NK-92 treated with Interleukin-12 subunit alpha and Interleukin-12 subunit beta, amount 100 ng/mL, for 24 hours (cell line): ENCODE measurements at regions not wholly inside any gene's neighbourhood (a gene's known extent, or its start where the extent isn't known, plus 50 kb on each side); places are given as distances from the start of the nearest gene placed in this dataset.

Experiments used
- DNase-seq: peaks from one replicate; lab custom pipeline; 2025; lab: John Stamatoyannopoulos, UW

DNA sequence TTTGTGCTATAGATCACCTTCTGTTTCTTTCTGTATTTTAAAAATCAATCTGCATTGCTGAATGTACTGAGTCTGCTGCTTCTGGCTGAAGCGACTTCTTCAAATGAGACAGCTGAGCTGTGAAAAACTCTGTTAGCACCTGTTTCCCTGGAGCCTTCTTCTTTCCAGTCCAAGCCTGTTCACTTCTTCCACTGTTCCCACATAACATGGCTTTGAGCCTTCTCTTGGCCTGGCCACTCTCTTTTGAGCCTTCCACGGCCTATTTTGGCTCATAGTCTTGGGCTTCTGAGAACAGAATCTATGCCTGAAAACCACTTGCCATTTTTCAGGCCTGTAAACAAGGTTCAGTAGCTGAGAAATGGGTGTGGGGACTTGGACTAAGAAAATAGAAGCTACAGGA, 132.9 kb upstream of the IGFBP7 start:
- no peak for DNase-seq

DNA sequence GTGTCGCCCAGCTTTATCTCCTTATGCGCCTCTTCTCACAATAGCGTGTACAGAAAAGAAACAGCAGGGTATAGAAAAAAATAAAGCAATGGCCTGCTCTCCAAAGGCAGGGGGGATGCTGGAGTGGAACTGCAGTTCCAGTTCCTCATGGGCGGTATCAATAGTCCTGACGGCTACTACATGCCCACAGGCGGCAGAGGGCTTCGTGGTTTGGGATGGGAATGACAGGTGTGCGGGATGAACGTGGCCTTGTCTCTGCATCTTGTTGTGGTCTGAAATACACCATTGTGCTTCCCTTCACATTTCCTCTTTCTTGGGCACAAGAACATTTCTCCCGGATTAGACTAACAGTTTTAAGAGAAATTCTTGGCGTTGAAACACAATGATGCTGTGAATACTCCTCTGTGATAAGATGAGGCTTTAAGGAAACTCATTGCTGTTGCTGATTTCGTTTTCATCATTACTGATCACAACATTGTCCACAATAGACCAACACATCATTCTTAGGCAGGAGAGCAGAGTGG, 124.1 kb upstream of the IGFBP7 start:
- DNase-seq = no peak

GRCh38 chr4:57233386-57233785, 123.2 kb upstream of the IGFBP7 start:
- no peak for DNase-seq

GRCh38 chr4:57231781-57232180, 121.6 kb upstream of the IGFBP7 start:
- DNase-seq = no peak

GRCh38 chr4:57220734-57221133, 110.5 kb upstream of the IGFBP7 start:
- DNase-seq = no peak

DNA sequence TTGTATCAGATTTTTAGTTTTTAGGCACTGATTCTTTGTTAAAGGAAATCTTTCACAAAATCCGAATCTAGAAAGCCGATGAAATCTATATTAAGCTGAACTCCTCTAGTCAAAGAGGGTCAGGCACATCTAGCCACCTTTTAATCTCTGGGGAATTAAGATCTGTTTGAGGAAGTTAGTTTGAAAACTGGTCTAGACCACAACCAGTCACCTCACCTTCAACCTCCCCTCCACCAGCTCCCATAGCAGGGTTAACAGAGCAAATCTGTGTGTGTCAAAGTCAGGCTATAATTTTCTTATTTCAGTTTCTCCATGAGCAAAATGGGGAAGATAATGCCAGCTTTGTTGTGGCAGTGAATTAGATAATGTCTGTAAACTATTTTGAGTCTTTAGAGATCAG, 110.0 kb upstream of the IGFBP7 start:
- DNase-seq = no peak

GRCh38 chr4:57219431-57219830, 109.2 kb upstream of the IGFBP7 start:
- no peak for DNase-seq

GRCh38 chr4:57214654-57215411, 104.6 kb upstream of the IGFBP7 start:
- no peak for DNase-seq

DNA sequence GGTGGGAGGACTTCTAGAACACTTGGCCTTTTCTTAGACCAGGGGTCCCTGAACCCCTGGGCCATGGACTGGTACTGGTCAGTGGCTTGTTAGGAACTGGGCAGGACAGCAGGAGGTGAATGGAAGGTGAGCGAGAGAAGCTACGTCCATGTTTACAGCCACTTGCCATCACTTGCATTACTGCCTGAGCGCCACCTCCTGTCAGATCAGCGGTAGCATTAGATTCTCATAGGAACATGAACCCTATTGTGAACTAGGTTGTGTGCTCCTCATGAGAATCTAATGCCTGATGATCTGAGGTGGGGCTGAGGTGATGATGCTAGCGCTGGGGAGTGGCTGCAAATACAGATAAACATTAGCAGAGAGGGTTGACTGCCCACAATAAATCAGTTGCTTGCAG, 100.9 kb upstream of the IGFBP7 start:
- DNase-seq = no peak

- DNase-seq = no peak
Measured at GRCh38 chr4:57206172-57206571, 96.0 kb upstream of the IGFBP7 start.

GRCh38 chr4:57205580-57205979, 95.4 kb upstream of the IGFBP7 start:
- DNase-seq = no peak

DNA sequence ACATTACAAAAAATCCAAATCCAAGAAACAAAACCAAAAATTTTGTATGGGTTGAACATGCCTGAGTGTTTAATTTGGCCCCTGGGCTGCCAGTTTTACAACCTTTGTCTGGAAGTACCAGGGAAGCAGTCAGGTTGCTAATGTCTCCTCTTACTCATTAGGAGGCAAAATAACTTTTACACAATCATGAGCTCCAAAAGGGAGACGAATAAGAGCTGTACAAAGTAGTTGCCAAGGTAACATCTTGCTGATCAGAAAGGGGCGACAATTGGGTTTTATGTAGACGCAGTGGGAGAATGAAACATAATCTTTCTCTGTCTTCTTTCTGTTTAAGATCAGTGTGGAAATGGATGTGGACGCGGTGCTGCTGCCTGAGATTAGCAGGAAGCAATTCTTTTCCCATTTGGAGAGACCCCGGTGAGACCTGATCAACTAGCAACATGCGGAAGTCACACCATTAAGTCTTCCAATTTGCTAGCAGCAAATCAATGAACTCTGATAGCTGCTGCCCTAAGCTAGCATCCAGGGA, 90.7 kb upstream of the IGFBP7 start:
- no peak for DNase-seq

DNA sequence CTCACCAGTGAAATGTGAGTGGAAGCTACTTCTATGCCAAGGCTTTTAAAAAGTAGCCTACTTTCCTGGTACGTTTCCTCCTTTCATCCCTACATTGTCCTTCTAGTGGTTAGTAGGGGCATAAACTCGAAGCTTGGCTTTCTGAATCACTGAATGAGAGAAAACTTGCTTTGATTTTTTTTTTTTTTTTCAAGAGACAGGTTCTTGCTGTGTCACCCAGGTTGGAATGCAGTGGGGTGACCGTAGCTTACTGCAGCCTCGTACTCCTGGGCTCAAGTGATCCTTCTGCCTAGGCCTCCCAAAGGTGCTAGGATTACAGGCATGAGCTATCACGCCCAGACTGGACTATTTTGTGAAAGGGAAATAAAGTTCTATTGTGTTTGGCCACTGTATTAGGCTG, 89.1 kb upstream of the IGFBP7 start:
- no peak for DNase-seq

GRCh38 chr4:57195622-57196021, 85.4 kb upstream of the IGFBP7 start:
- DNase-seq = no peak

GRCh38 chr4:57194068-57194611, 84.0 kb upstream of the IGFBP7 start:
- DNase-seq = no peak

DNA sequence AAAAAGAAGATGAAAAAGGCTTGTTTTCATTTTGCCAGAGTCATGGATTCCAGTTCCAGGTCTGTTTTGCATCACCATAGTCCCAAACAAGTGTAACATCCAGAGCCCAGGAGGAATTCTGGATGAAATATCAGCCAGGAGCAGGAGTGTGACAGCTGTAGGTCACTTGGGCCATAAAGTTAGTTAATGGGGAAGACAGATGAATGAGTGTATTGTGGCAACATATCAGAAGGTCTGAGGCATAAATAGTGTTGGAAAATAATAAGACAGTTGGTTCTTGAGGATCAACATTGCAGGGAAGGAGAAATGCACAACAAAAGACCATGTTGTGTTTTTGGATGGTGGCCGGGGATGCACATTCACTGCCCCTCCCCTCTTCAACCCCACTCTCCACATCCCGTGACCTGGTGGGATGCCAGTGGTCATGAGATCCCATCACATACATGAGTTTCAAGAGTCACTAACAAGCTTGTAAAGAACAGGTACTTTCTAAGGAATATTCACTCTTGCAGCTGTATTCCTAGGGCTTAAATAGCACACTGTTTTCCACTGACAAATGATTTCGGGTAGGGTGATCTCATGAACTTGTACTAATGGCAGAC, 83.1 kb upstream of the IGFBP7 start:
- DNase-seq = no peak

GRCh38 chr4:57191523-57192034, 81.4 kb upstream of the IGFBP7 start:
- no peak for DNase-seq

DNA sequence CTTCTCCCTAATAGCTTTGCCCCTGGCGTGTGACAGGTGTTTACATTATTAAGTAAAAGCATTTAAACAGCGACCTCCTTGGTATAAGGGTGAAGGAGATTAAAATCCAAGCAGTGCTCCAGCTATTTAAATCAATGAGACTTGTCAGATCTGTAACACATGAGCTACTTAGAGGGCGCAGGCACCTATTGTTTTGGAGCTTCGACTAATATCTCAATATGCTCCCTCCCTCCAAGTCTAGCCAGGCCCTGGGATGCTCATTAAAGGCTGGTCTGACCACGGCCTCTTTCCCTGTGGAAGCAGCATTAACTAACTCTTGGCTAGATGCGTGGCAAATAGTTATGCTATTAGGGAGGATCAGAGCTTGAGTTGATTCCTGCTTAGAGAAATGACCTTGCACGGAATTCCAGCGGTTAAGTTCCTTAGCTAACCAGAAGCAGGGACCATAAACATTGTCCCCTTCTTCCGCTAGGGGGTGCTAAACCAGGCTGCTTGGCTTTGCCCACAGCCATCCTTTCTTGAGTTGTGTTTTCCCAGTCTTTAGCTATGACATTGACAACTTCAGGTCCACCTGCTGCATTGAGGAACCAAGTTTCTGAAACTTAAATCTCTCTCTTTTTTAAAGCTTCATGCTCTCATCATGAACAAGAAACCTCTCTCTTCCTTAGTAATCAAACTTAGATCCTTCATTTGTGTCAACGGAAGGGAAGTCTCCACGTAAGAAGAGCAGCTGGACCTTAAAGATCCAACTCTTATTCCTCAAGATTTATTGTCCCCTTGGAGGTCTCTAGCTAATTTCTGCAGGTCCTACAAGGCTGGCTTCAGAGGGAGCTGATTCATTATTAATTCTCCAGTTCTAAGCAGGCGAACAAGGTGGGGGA, 80.7 kb upstream of the IGFBP7 start:
- DNase-seq = no peak

- DNase-seq = no peak
Measured at GRCh38 chr4:57187246-57187645, 77.1 kb upstream of the IGFBP7 start.

DNA sequence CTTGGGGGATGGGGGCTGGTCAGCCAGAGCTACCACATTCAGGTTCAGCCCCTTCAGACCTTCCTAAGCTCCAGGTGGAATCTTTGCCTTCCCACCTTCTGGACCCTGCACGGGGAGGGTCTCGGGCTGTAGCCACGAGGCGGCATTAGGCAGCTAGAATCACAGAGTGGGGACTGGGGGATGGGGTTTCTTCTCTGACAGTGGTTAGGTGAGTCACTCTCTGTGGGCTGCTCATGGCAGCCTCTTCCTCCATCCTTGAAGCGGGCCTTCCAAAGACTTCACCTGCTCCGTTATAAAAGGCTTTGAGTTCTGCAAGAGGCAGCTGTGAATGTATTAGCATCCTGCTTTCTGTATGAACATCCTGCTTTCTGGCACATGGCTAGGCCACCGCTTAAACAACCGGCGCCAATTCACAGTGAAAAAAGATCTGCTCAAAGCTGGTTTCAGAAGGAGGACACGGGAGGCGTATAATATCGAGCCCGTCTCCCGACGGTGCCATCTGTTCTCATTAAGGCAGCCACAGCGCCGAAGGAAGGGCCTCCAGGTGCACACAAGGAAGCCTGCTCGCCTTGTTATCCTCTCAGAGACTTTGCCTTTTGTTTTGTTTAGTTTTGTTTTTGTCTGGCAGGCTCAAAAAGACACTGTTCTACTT, 74.3 kb upstream of the IGFBP7 start:
- no peak for DNase-seq

DNA sequence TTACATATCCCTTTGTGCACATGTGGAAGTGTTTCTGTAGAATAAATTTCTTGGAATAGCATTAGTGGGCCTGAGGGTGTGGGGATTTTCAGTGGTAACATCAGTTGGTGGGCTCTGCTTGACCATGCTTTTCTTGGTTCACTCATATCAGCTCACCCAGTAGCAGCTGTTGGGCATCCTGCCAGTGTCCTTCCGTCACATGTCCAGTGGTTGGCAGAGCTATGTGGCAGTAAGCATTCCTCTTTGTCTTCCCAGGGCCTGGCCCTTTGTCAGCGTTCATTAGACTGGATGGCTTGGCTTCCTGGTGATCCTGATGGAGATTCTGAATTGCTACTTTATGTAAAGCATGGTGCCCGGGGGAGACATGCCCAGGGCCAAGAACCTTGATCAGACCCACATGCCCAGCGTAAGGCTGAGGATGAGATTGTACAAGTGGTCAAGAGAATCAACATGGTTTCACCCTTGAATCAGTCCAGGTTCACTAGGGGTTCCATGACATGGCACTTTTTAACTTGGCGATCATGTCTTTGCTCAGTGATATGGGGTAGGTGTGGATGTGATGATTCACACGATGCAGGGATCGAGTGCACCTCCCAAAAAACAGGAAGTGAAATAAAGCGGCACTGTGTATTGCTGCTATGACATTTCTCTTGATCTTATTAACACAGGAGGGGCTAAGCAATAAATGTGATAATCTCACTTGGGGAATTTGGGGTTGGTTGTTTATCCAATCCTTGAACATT, 72.1 kb upstream of the IGFBP7 start:
- DNase-seq = no peak
